Gastroesophageal sphincter (tissue), 2 donors: ENCODE measurements at regions not wholly inside any gene's neighbourhood (a gene's known extent, or its start where the extent isn't known, plus 50 kb on each side); places are given as distances from the start of the nearest gene placed in this dataset.

ENCODE experiments used
- EP300 ChIP-seq: sonication (generic); formaldehyde crosslinking; IDR thresholded peaks from one replicate; pipeline ENCODE4 v1.6.1; 2017; ENCODE audit warnings: antibody characterized with exemption, mild to moderate bottlenecking
- POLR2AphosphoS5 ChIP-seq: sonication (generic); formaldehyde crosslinking; IDR thresholded peaks from one replicate; pipeline ENCODE4 v1.6.1; 2017; ENCODE audit warnings: antibody characterized with exemption

GRCh38 chr6:21713481-21713880 is 119.9 kb downstream of the SOX4 start:
- TF ChIP-seq POLR2AphosphoS5 = no peak
- no peak for TF ChIP-seq EP300
